HCT116 (cell line): ENCODE measurements at regions not wholly inside any gene's neighbourhood (a gene's known extent, or its start where the extent isn't known, plus 50 kb on each side); places are given as distances from the start of the nearest gene placed in this dataset.

Experiments used
- CBX3 ChIP-seq: IDR thresholded peaks from 2 replicates; pipeline ENCODE4 v1.6.1; 2012; ENCODE audit warnings: low read depth
- EZH2 ChIP-seq: fragments of 200-600 bp; sonication (generic); IDR thresholded peaks from 2 replicates; pipeline ENCODE4 v1.6.1; 2017; ENCODE audit warnings: antibody characterized with exemption, mixed run types
- JUND ChIP-seq: IDR thresholded peaks from 2 replicates; pipeline ENCODE4 v1.6.1; 2012
- MAX ChIP-seq: IDR thresholded peaks from 2 replicates; pipeline ENCODE4 v1.6.1; 2012
- POLR2A ChIP-seq: IDR thresholded peaks from 2 replicates; pipeline ENCODE4 v1.7.0; 2011; ENCODE audit warnings: borderline replicate concordance; ENCODE audit not compliant: insufficient read depth, insufficient read length; ENCODE audit errors: extremely low read depth
- POLR2AphosphoS5 ChIP-seq: IDR thresholded peaks from 2 replicates; pipeline ENCODE4 v1.6.1; 2011; ENCODE audit warnings: mild to moderate bottlenecking, low read depth, low read length, moderate library complexity
- SP1 ChIP-seq: IDR thresholded peaks from 2 replicates; pipeline ENCODE4 v1.6.1; 2012; ENCODE audit warnings: low read depth
- SRF ChIP-seq: IDR thresholded peaks from 2 replicates; pipeline ENCODE4 v1.6.1; 2012; ENCODE audit warnings: low read depth
- ZBTB33 ChIP-seq: IDR thresholded peaks from 2 replicates; pipeline ENCODE4 v1.6.1; 2011; ENCODE audit warnings: mild to moderate bottlenecking, low read length, moderate library complexity; ENCODE audit not compliant: insufficient replicate concordance; ENCODE audit errors: extremely low read depth
- ZNF274 ChIP-seq: fragments of 200-500 bp; sonication (Bioruptor generic); IDR thresholded peaks from 2 replicates; pipeline ENCODE4 v1.6.1; 2014; ENCODE audit warnings: mild to moderate bottlenecking, low read depth, low read length, inconsistent platforms
- TF ChIP-seq, protein P1 (sequence below), 3 experiments: fragments of 200-600 bp in 1 of 3; sonication (generic) in 1 of 3; IDR thresholded peaks in 2 of 3; conservative IDR thresholded peaks in 1 of 3; 2 replicates each; pipeline ENCODE4 v1.5.1; 2012 to 2017; ENCODE audit warnings: low read depth in 2 of 3, low read length in 2 of 3, antibody characterized with exemption in 1 of 3, borderline replicate concordance in 1 of 3, control low read depth in 1 of 3, mild to moderate bottlenecking in 1 of 3, mixed read lengths in 1 of 3, mixed run types in 1 of 3, moderate library complexity in 1 of 3; ENCODE audit not compliant: insufficient read depth in 1 of 3

- TF ChIP-seq, protein P1, sequence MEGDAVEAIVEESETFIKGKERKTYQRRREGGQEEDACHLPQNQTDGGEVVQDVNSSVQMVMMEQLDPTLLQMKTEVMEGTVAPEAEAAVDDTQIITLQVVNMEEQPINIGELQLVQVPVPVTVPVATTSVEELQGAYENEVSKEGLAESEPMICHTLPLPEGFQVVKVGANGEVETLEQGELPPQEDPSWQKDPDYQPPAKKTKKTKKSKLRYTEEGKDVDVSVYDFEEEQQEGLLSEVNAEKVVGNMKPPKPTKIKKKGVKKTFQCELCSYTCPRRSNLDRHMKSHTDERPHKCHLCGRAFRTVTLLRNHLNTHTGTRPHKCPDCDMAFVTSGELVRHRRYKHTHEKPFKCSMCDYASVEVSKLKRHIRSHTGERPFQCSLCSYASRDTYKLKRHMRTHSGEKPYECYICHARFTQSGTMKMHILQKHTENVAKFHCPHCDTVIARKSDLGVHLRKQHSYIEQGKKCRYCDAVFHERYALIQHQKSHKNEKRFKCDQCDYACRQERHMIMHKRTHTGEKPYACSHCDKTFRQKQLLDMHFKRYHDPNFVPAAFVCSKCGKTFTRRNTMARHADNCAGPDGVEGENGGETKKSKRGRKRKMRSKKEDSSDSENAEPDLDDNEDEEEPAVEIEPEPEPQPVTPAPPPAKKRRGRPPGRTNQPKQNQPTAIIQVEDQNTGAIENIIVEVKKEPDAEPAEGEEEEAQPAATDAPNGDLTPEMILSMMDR (IDR thresholded peaks at IDR 0.05 in 2 of 3, conservative IDR thresholded peaks at IDR 0.05 in 1 of 3; ENCODE audit: borderline replicate concordance in 1 of 3, insufficient read depth in 1 of 3, low read depth in 2 of 3, low read length in 2 of 3), result no peak
- no peak for TF ChIP-seq POLR2A
- TF ChIP-seq JUND, result no peak
- no peak for TF ChIP-seq SP1
- no peak for TF ChIP-seq POLR2AphosphoS5
- TF ChIP-seq CBX3, result no peak
- TF ChIP-seq ZBTB33, result no peak
- no peak for TF ChIP-seq SRF
- no peak for TF ChIP-seq MAX
- TF ChIP-seq ZNF274, result no peak
- no peak for TF ChIP-seq EZH2
Measured at GRCh38 chrX:45731448-45731847, 530.8 kb upstream of the DIPK2B start.
